GM06990 (cell line): ENCODE measurements at regions not wholly inside any gene's neighbourhood (a gene's known extent, or its start where the extent isn't known, plus 50 kb on each side); places are given as distances from the start of the nearest gene placed in this dataset.
"Not testable (repeated sequence)": the region's sequence is repeated elsewhere in the genome, so short reads cannot be mapped to it uniquely, and the experiment has no call there.

Experiments
- DNase-seq: peaks from one replicate; pipeline ENCODE4 v3.0.0-alpha.2; 2011; ENCODE audit not compliant: insufficient read length; ENCODE audit errors: extremely low read depth
- H3K27me3 ChIP-seq: replicated peaks from 2 replicates; pipeline ENCODE4 v1.6.0; 2011; ENCODE audit warnings: low read length; ENCODE audit not compliant: control insufficient read depth, insufficient read depth
- H3K36me3 ChIP-seq: 2 replicates; pipeline ENCODE4 v1.5.1; 2011; ENCODE audit warnings: low read length; ENCODE audit not compliant: control insufficient read depth, insufficient read depth
- H3K4me3 ChIP-seq: replicated peaks from 2 replicates; pipeline ENCODE4 v1.5.1; 2011; ENCODE audit warnings: low read depth, mild to moderate bottlenecking, control low read depth, low read length
- TF ChIP-seq, protein P1 (sequence below): IDR thresholded peaks from 2 replicates; pipeline ENCODE4 v1.5.1; 2011; ENCODE audit warnings: low read length, control low read depth, mild to moderate bottlenecking, inconsistent platforms; ENCODE audit not compliant: insufficient read depth, poor library complexity, severe bottlenecking

DNA sequence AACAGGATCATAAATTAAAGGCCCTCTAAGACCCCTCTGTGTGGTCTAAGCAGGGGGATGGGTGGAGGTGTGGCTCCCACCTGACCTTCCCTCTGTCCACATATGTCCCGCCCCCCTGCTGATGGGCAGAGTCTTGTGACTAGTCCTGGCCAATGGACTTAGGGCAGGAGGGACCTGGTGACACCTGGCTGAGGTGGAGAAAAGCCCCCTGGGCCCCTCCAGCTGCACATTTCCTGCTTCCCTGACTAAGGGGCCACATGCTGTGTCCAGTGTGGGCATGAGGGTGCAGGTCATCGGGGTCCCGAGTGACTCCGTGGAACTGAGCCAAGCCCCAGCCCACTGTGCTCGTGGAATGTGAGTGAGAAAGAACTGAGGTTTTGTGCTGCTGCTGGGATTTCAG is 254.7 kb downstream of the ADGRD1 start:
- DNase-seq, result no peak
- TF ChIP-seq, protein P1, sequence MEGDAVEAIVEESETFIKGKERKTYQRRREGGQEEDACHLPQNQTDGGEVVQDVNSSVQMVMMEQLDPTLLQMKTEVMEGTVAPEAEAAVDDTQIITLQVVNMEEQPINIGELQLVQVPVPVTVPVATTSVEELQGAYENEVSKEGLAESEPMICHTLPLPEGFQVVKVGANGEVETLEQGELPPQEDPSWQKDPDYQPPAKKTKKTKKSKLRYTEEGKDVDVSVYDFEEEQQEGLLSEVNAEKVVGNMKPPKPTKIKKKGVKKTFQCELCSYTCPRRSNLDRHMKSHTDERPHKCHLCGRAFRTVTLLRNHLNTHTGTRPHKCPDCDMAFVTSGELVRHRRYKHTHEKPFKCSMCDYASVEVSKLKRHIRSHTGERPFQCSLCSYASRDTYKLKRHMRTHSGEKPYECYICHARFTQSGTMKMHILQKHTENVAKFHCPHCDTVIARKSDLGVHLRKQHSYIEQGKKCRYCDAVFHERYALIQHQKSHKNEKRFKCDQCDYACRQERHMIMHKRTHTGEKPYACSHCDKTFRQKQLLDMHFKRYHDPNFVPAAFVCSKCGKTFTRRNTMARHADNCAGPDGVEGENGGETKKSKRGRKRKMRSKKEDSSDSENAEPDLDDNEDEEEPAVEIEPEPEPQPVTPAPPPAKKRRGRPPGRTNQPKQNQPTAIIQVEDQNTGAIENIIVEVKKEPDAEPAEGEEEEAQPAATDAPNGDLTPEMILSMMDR, result no peak
- H3K27me3 ChIP-seq, result no peaks in the 10 kb centered on the region; the same call in 1 of the 2 replicates
- no peaks in the 10 kb centered on the region for H3K36me3 ChIP-seq
- H3K4me3 ChIP-seq, result no peak overlapping the region

DNA sequence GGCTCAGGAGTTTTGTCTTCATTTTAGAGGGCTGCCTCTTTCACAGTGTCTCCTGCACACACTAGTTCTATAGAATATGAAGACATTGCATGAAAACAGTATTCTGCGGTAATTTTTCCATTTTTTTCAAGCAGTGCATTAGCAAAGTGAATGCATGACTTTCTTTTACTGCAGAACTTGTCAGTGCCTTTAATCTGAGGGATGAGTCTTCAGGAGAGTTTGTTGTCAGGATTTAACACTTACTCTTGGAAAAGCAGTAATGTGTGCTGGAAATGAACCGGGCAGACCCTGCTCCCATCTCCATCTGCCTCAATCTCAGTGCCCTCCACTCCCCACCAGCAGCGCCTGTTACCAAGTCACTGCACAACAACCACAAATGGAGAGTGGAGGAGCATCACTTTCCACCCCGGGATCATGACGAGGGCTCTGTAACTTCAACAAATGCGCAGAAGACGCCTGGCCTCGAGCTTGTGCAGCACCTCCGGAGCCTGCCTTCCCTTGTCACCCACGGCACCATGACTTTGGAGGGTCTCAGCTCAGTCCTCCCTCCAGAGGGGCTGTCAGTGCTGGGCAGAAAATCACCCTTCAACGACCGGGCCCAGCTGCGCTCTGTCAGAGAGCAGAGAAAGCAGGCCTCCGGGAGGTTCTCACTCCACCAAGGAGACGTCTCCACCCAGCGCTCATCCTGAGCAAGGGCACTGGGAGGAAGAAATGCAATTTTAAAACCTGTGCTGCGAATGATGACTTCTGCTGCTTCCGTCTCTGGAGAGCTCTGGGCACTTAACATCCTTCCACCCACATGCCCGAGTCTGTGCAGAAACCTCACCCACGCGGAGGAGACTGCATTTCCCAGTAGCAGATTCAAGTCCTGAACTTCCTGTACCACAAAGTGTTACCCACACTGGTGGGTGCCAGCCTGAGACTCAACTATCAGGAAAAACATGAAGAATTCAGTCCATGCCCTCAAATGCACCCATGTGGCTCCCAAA is 255.7 kb downstream of the ADGRD1 start:
- no peaks in the 10 kb centered on the region for H3K36me3 ChIP-seq
- no peak overlapping the region for H3K4me3 ChIP-seq
- no peaks in the 10 kb centered on the region; the same call in 1 of the 2 replicates for H3K27me3 ChIP-seq
- no peak for DNase-seq
- TF ChIP-seq, protein P1, result no peak

DNA sequence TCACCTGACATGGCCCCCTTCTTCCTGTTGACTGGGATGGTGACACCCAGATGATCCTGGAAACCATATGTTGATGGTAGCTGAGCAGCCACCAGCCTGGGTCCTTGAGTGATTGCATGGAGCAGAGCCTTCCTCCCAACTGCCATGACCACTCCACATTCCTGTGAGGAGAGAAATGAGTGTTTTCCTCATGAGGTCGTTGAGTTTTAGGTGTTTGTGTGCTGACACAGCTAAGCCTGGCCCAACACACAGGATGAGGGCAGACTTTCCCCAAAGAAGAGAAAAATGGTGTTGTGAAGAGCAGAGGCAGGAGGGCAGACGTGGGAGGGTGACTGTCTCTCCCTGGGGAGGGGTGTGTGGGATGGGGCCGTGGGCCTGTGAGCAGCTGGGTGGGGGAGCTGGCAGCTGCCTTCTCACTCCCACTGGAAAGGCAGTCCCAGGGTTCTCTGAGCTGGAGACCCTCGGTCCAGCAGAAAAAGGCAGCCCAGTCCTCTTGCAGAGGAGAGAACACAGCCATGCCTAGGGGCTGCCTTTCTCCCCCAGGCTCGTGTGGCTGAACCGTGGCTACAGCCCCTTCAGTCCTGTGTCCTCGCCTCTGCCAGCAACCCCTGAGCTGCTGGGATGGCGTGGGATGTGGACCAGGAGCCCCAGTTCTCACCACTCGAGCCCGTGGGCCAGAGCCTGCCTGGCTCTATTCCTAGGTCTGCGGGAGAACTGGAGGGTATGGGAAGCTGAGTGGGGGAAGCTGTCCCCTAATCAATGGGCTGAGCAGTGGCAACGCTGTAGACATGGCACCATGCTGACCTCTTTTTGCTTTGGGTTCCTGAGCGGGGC is 257.0 kb downstream of the ADGRD1 start:
- TF ChIP-seq, protein P1, result no peak
- Histone ChIP-seq H3K27me3 (no peaks in the 10 kb centered on the region), H3K36me3 (no peaks in the 10 kb centered on the region), H3K4me3 (no peak overlapping the region)
- no peak for DNase-seq

DNA sequence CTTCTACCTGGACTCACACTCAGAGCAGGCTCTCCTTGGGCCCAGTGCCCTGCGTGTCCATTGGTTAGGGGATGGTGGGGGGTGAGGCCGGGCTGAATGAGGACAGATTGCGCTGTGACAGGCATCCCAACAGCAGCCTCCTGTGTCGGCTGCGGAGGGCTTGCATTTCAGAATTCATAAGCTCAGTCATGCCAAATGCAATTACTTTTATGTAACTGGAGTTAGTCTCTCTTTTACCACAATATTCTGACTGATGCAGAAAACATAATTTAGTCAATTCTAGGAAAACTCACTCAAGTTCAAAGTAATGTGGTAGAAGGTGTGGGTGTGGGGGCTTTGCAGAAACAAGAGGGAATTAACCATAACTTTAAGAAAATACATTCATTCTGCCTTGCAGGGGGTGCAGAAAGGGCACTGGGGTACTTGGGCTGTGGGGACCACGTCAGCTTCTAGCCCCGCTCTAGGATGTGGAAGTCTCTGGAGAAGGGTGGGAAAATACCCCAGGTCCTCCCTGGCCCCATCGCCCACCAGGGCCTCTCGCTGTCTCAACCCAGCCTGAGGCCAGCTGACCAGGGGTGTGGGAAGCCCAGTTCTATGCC is 257.7 kb downstream of the ADGRD1 start:
- DNase-seq, result no peak
- TF ChIP-seq, protein P1, result no peak
- Histone ChIP-seq H3K27me3 (no peaks in the 10 kb centered on the region), H3K4me3 (no peak overlapping the region), H3K36me3 (no peaks in the 10 kb centered on the region)

DNA sequence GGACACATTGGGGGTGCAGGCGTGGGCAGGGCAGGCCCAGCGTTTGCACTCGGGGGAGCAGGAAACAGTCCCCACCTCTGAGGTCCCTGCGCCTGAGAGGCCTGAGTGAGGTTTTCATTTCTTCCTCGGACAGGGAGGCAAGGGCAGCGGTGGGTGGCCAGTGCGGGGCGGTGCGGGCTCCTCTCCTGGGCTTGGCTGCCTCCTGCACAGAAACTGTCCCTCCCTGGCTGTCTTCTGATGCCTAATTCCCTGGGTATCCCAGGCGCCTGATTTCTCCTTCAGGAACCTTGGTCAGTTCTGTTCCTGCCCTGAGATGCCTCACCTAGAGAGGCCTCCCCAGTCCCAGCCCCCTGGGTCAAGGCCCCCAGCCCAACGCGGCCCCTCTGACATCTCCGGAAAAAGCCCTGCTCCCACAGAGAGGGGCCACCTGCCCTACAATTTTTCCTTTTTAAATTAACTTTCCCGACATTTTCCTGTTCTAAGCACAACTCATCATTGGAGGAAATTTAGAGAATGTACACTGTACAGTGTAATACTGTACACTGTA is 260.3 kb downstream of the ADGRD1 start:
- TF ChIP-seq, protein P1, result no peak
- no peaks in the 10 kb centered on the region; the same call in 1 of the 2 replicates for H3K27me3 ChIP-seq

DNA sequence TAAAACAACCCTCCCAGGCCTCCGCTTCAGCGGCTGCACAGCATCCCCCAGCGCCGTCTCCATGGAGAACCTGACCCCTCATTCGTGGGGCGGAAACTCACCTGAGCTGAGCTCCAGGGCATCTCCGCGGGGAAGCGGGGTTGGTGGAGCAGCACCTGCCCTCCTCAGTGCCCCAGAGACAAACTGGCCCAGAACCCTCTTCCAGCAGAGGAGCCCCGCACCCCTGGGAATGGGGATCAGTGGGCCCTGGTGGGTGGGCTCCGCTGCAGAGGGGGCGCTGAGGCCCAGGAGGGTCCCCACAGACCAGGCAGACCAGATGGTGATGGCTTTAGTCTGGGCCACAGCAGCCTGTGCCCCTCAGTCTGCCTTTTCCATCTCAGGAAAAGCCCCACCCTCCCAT is 261.2 kb downstream of the ADGRD1 start:
- not testable (repeated sequence) for H3K27me3 ChIP-seq, DNase-seq, H3K4me3 ChIP-seq, H3K36me3 ChIP-seq

More for the DNA sequence above, 260.3 kb downstream of the ADGRD1 start:
- H3K36me3 ChIP-seq, result no peaks in the 10 kb centered on the region
- no peak overlapping the region for H3K4me3 ChIP-seq
- no peak for DNase-seq

DNA sequence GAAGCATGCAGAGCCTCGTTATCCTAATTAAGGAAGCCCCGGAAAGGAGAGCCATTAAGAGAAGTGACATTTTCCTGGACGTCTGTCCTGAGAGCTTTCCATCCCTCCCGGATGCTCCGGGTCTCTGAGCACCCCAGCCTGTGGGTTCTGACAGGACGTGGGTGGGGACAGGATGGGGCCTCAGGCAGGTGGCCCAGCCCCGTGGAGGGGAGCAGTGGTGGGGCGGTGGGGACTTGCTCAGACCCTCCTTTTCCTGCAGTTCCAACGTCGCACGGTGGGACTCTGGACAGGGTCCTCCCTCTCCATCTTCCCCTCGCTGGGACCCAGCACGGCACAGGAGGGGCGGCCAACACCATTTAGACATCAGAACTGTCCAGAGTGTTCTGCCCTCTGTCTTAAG is 262.9 kb downstream of the ADGRD1 start:
- not testable (repeated sequence) for H3K27me3 ChIP-seq, DNase-seq, H3K4me3 ChIP-seq, H3K36me3 ChIP-seq
